H9 (cell line): ENCODE measurements at regions not wholly inside any gene's neighbourhood (a gene's known extent, or its start where the extent isn't known, plus 50 kb on each side); places are given as distances from the start of the nearest gene placed in this dataset.

ENCODE experiments used
- DNase-seq: peaks from one replicate; pipeline ENCODE4 v3.0.0-alpha.2; 2017
- H2AFZ ChIP-seq: one replicate; pipeline ENCODE4 v1.6.1; 2013; ENCODE audit warnings: mild to moderate bottlenecking, low read length, control low read depth, moderate library complexity
- H2AK5ac ChIP-seq: 2 replicates; pipeline ENCODE4 v1.6.1; 2013; ENCODE audit warnings: low read length, control low read depth, mixed read lengths; ENCODE audit not compliant: insufficient read length
- H2BK120ac ChIP-seq: one replicate; pipeline ENCODE4 v1.6.1; 2013; ENCODE audit warnings: low read depth, mild to moderate bottlenecking, low read length, control low read depth, inconsistent platforms; ENCODE audit not compliant: poor library complexity, severe bottlenecking
- H2BK12ac ChIP-seq: 2 replicates; pipeline ENCODE4 v1.6.1; 2013; ENCODE audit warnings: low read length, control low read depth, mixed read lengths, low read depth; ENCODE audit not compliant: insufficient read length
- H2BK15ac ChIP-seq: 2 replicates; pipeline ENCODE4 v1.6.1; 2013; ENCODE audit warnings: low read depth, low read length, control low read depth
- H2BK20ac ChIP-seq: one replicate; pipeline ENCODE4 v1.6.1; 2013; ENCODE audit warnings: low read depth, mild to moderate bottlenecking, low read length, control low read depth, inconsistent platforms; ENCODE audit not compliant: poor library complexity, severe bottlenecking
- H2BK5ac ChIP-seq: 2 replicates; pipeline ENCODE4 v1.6.1; 2013; ENCODE audit warnings: low read length, control low read depth, mixed read lengths; ENCODE audit not compliant: insufficient read length
- H3K14ac ChIP-seq: 2 replicates; pipeline ENCODE4 v1.6.1; 2013; ENCODE audit warnings: low read length, control low read depth; ENCODE audit not compliant: insufficient read depth
- H3K18ac ChIP-seq: 2 replicates; pipeline ENCODE4 v1.6.1; 2013; ENCODE audit warnings: low read depth, mild to moderate bottlenecking, mixed read lengths, low read length, control low read depth; ENCODE audit not compliant: insufficient read length
- H3K23ac ChIP-seq: 2 replicates; pipeline ENCODE4 v1.6.1; 2013; ENCODE audit warnings: low read length, control low read depth, mixed read lengths, low read depth; ENCODE audit not compliant: insufficient read length
- H3K23me2 ChIP-seq: 2 replicates; pipeline ENCODE4 v1.6.1; 2013; ENCODE audit warnings: low read depth, mild to moderate bottlenecking, mixed read lengths, low read length, control low read depth; ENCODE audit not compliant: insufficient read length, poor library complexity, severe bottlenecking
- H3K27ac ChIP-seq: 2 replicates; pipeline ENCODE4 v1.5.1; 2013; ENCODE audit warnings: low read length, control low read depth, mixed read lengths, low read depth; ENCODE audit not compliant: insufficient read length
- H3K27me3 ChIP-seq: 2 replicates; pipeline ENCODE4 v1.6.1; 2013; ENCODE audit warnings: low read length, control low read depth, inconsistent platforms; ENCODE audit not compliant: insufficient read depth
- H3K4ac ChIP-seq: 2 replicates; pipeline ENCODE4 v1.6.1; 2013; ENCODE audit warnings: low read depth, mild to moderate bottlenecking, control low read depth, inconsistent platforms, low read length, moderate library complexity
- H3K4me1 ChIP-seq: 2 replicates; pipeline ENCODE4 v1.6.1; 2013; ENCODE audit warnings: low read length, control low read depth, inconsistent platforms; ENCODE audit not compliant: insufficient read depth
- H3K4me2 ChIP-seq: 2 replicates; pipeline ENCODE4 v1.6.1; 2013; ENCODE audit warnings: low read length, control low read depth, mixed read lengths; ENCODE audit not compliant: insufficient read length, insufficient read depth
- H3K56ac ChIP-seq: 2 replicates; pipeline ENCODE4 v1.6.1; 2013; ENCODE audit warnings: low read depth, mild to moderate bottlenecking, mixed read lengths, low read length, control low read depth; ENCODE audit not compliant: insufficient read length
- H3K79me1 ChIP-seq: 2 replicates; pipeline ENCODE4 v1.6.1; 2013; ENCODE audit warnings: low read depth, mild to moderate bottlenecking, moderate library complexity, low read length, control low read depth, inconsistent platforms; ENCODE audit not compliant: insufficient read depth, poor library complexity, severe bottlenecking
- H3K79me2 ChIP-seq: 2 replicates; pipeline ENCODE4 v1.6.1; 2013; ENCODE audit warnings: low read length, control low read depth, inconsistent platforms; ENCODE audit not compliant: insufficient read depth
- H3K9ac ChIP-seq: 2 replicates; pipeline ENCODE4 v1.6.1; 2013; ENCODE audit warnings: low read length, control low read depth, mixed read lengths; ENCODE audit not compliant: insufficient read length; ENCODE audit errors: extremely low read depth
- H3K9me3 ChIP-seq: one replicate; pipeline ENCODE4 v1.6.1; 2013; ENCODE audit warnings: low read depth, low read length, inconsistent platforms; ENCODE audit not compliant: control insufficient read depth
- H3T11ph ChIP-seq: one replicate; pipeline ENCODE4 v1.6.1; 2013; ENCODE audit warnings: mild to moderate bottlenecking, low read length, control low read depth, inconsistent platforms
- H4K20me1 ChIP-seq: one replicate; pipeline ENCODE4 v1.6.1; 2013; ENCODE audit not compliant: control insufficient read depth, insufficient read length, insufficient read depth
- H4K5ac ChIP-seq: 2 replicates; pipeline ENCODE4 v1.6.1; 2013; ENCODE audit warnings: low read depth, mild to moderate bottlenecking, mixed read lengths, low read length, control low read depth; ENCODE audit not compliant: insufficient read length
- H4K8ac ChIP-seq: replicated peaks from 2 replicates; pipeline ENCODE4 v1.6.1; 2013; ENCODE audit warnings: low read length, control low read depth, mixed read lengths, low read depth; ENCODE audit not compliant: insufficient read length
- H4K91ac ChIP-seq: 2 replicates; pipeline ENCODE4 v1.6.1; 2013; ENCODE audit warnings: low read depth, mild to moderate bottlenecking, moderate library complexity, mixed read lengths, low read length, control low read depth; ENCODE audit not compliant: insufficient read length
- H3K27ac Mint-ChIP-seq, 3 experiments: 2 replicates in 2 of 3; 3 replicates in 1 of 3; pipeline ENCODE4 v1.8.0; 2020 to 2021; ENCODE audit warnings: mixed read lengths in 3 of 3, mild to moderate bottlenecking in 1 of 3, moderate library complexity in 1 of 3
- H3K27me3 Mint-ChIP-seq: 2 replicates; pipeline ENCODE4 v1.8.0; 2021; ENCODE audit warnings: low read depth, mild to moderate bottlenecking, moderate library complexity, mixed read lengths
- H3K36me3 Mint-ChIP-seq, 3 experiments: 2 replicates in 2 of 3; 3 replicates in 1 of 3; pipeline ENCODE4 v1.8.0; 2020 to 2021; ENCODE audit warnings: low read depth in 3 of 3, mixed read lengths in 3 of 3; ENCODE audit not compliant: insufficient read depth in 1 of 3
- H3K4me1 Mint-ChIP-seq, 2 experiments: 2 replicates each; pipeline ENCODE4 v1.8.0; 2020; ENCODE audit warnings: mixed read lengths in 2 of 2
- H3K4me3 Mint-ChIP-seq, 2 experiments: 2 replicates in 1 of 2; 3 replicates in 1 of 2; pipeline ENCODE4 v1.8.0; 2020 to 2021; ENCODE audit warnings: mild to moderate bottlenecking in 2 of 2, mixed read lengths in 2 of 2, moderate library complexity in 1 of 2
- H3K9me3 Mint-ChIP-seq, 2 experiments: 2 replicates in 1 of 2; 3 replicates in 1 of 2; pipeline ENCODE4 v1.8.0; 2020; ENCODE audit warnings: mild to moderate bottlenecking in 2 of 2, mixed read lengths in 2 of 2, moderate library complexity in 1 of 2
- WGBS: extraction: QIAGEN DNeasy Blood & Tissue Kit; methylation state at CpG from one replicate; pipeline ENCODE4 v1.1.7; 2013; ENCODE audit warnings: missing lambda C conversion rate, low lambda C conversion rate, mixed read lengths; ENCODE audit not compliant: insufficient read length; ENCODE audit errors: extremely low coverage; 5-methylcytosine and 5-hydroxymethylcytosine counted together
- TF ChIP-seq, protein P1 (sequence below): fragments of 200-600 bp; sonication (generic); conservative IDR thresholded peaks from 3 replicates; pipeline ENCODE4 v1.8.0; 2021; ENCODE audit warnings: antibody characterized with exemption, mild to moderate bottlenecking

DNA sequence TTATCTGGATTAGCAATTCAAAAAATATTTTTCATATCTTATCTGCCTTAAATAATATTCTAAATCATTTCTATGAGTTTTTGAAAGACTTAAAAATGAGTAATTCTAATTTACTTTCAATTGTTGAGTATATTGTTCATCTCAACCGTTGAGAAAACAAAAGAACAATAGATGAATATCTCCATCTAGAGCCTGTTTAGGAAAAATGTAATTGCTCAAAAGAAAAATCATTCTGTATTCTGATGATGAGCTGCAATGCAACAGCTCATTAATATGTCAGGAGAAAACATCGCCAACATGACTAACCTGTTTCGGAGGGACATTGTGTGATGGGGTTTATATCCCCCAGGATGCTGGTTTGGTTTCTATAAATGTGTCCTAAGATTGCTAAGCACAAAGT is 417.6 kb downstream of the SUCLG1 start:
- H2BK15ac ChIP-seq, result no peak overlapping the region
- no peak overlapping the region for H3K56ac ChIP-seq
- H3K9ac ChIP-seq, result no peak overlapping the region
- Mint-ChIP-seq H3K27ac (no peak overlapping the region), H3K4me3 (no peak overlapping the region), H3K4me1 (no peaks in the 10 kb centered on the region), H3K9me3 (no peaks in the 10 kb centered on the region), H3K36me3 (no peaks in the 10 kb centered on the region), H3K27me3 (no peaks in the 10 kb centered on the region)
- no peaks in the 10 kb centered on the region for H3K9me3 ChIP-seq
- H2AFZ ChIP-seq, result no peak overlapping the region
- H3K79me1 ChIP-seq, result no peaks in the 10 kb centered on the region
- H2BK120ac ChIP-seq, result no peak overlapping the region
- no peak overlapping the region for H3K27ac ChIP-seq
- H3T11ph ChIP-seq, result no peak overlapping the region
- no peaks in the 10 kb centered on the region for H4K20me1 ChIP-seq
- H4K5ac ChIP-seq, result no peak overlapping the region
- DNase-seq, result no peak
- H3K14ac ChIP-seq, result no peak overlapping the region
- H2AK5ac ChIP-seq, result no peak overlapping the region
- H3K79me2 ChIP-seq, result no peaks in the 10 kb centered on the region
- H2BK20ac ChIP-seq, result no peak overlapping the region
- H4K91ac ChIP-seq, result no peak overlapping the region
- H3K4me2 ChIP-seq, result no peak overlapping the region
- H2BK12ac ChIP-seq, result no peak overlapping the region
- no peak overlapping the region for H3K4ac ChIP-seq
- H2BK5ac ChIP-seq, result no peak overlapping the region
- H3K23me2 ChIP-seq, result no peaks in the 10 kb centered on the region
- H3K18ac ChIP-seq, result no peak overlapping the region
- no peaks in the 10 kb centered on the region for H3K27me3 ChIP-seq
- TF ChIP-seq, protein P1, sequence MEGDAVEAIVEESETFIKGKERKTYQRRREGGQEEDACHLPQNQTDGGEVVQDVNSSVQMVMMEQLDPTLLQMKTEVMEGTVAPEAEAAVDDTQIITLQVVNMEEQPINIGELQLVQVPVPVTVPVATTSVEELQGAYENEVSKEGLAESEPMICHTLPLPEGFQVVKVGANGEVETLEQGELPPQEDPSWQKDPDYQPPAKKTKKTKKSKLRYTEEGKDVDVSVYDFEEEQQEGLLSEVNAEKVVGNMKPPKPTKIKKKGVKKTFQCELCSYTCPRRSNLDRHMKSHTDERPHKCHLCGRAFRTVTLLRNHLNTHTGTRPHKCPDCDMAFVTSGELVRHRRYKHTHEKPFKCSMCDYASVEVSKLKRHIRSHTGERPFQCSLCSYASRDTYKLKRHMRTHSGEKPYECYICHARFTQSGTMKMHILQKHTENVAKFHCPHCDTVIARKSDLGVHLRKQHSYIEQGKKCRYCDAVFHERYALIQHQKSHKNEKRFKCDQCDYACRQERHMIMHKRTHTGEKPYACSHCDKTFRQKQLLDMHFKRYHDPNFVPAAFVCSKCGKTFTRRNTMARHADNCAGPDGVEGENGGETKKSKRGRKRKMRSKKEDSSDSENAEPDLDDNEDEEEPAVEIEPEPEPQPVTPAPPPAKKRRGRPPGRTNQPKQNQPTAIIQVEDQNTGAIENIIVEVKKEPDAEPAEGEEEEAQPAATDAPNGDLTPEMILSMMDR, result no peak
- no peaks in the 10 kb centered on the region for H3K4me1 ChIP-seq
- H4K8ac ChIP-seq, result no peak overlapping the region
- no CpG with 5 or more reads among the region's 3 CpGs for WGBS
- no peak overlapping the region for H3K23ac ChIP-seq
